ENCODE measurements at regions not wholly inside any gene's neighbourhood (a gene's known extent, or its start where the extent isn't known, plus 50 kb on each side); places are given as distances from the start of the nearest gene placed in this dataset.

- no peak for DNase-seq
Measured at GRCh38 chr11:104325093-104325492, 161.1 kb upstream of the PDGFD start.

GRCh38 chr11:104324276-104324675, 160.3 kb upstream of the PDGFD start:
- DNase-seq = no peak

GRCh38 chr11:104323841-104324240, 159.9 kb upstream of the PDGFD start:
- DNase-seq = no peak

- no peak for DNase-seq
Measured at GRCh38 chr11:104322696-104323095, 158.7 kb upstream of the PDGFD start.

- DNase-seq = no peak
Measured at GRCh38 chr11:104320956-104321355, 157.0 kb upstream of the PDGFD start.

GRCh38 chr11:104320097-104320496, 156.2 kb upstream of the PDGFD start:
- DNase-seq = no peak

GRCh38 chr11:104319396-104319795, 155.4 kb upstream of the PDGFD start:
- DNase-seq = no peak

GRCh38 chr11:104306862-104307474, 143.0 kb upstream of the PDGFD start:
- no peak for DNase-seq

- DNase-seq = no peak
Measured at GRCh38 chr11:104301776-104302175, 137.8 kb upstream of the PDGFD start.

- DNase-seq = no peak
Measured at GRCh38 chr11:104291646-104292045, 127.7 kb upstream of the PDGFD start.

- no peak for DNase-seq
Measured at GRCh38 chr11:104286129-104286528, 122.2 kb upstream of the PDGFD start.

GRCh38 chr11:104279587-104279986, 115.6 kb upstream of the PDGFD start:
- DNase-seq = no peak

- no peak for DNase-seq
Measured at GRCh38 chr11:104275992-104276391, 112.0 kb upstream of the PDGFD start.

- DNase-seq = peak; percentile 44
Measured at GRCh38 chr11:104260456-104260855, 96.5 kb upstream of the PDGFD start.

GRCh38 chr11:104259121-104259610, 95.2 kb upstream of the PDGFD start:
- no peak for DNase-seq

GRCh38 chr11:104256525-104256924, 92.6 kb upstream of the PDGFD start:
- DNase-seq = peak; percentile 11

- peak; percentile 44 for DNase-seq
Measured at GRCh38 chr11:104254347-104254746, 90.4 kb upstream of the PDGFD start.

GRCh38 chr11:104246590-104246989, 82.6 kb upstream of the PDGFD start:
- DNase-seq = no peak

GRCh38 chr11:104238916-104239315, 75.0 kb upstream of the PDGFD start:
- no peak for DNase-seq

- DNase-seq = no peak
Measured at GRCh38 chr11:104225047-104225446, 61.1 kb upstream of the PDGFD start.

GRCh38 chr11:104222464-104222863, 58.5 kb upstream of the PDGFD start:
- DNase-seq = no peak

GRCh38 chr11:104221455-104221854, 57.5 kb upstream of the PDGFD start:
- no peak for DNase-seq

- DNase-seq = no peak
Measured at GRCh38 chr11:104219096-104219495, 55.1 kb upstream of the PDGFD start.

- no peak for DNase-seq
Measured at GRCh38 chr11:104214517-104214916, 50.6 kb upstream of the PDGFD start.

Data from dermis blood vessel endothelial cell (primary cell).